CD8-positive, alpha-beta memory T cell (primary cell): ENCODE measurements at regions not wholly inside any gene's neighbourhood (a gene's known extent, or its start where the extent isn't known, plus 50 kb on each side); places are given as distances from the start of the nearest gene placed in this dataset.

Experiments
- CTCF ChIA-PET: fragments of 350-600 bp; sonication (Branson Sonifier 250); formaldehyde crosslinking; loops from one replicate; lab custom pipeline; 2021; ENCODE audit warnings: antibody characterized with exemption; lab: Charles Lee
- POLR2A ChIA-PET: fragments of 350-600 bp; sonication (Branson Sonifier 250); formaldehyde crosslinking; loops from one replicate; lab custom pipeline; 2021; ENCODE audit warnings: antibody characterized with exemption; lab: Charles Lee
- DNase-seq, 5 donors: peaks; one replicate each; pipeline versions ENCODE4 v3.0.0 to v3.0.0-alpha.2; 2020 to 2022; ENCODE audit warnings: mixed read lengths in 1 of 5
- H3K27ac ChIP-seq: one replicate; pipeline ENCODE4 v1.7.0; 2013; ENCODE audit warnings: low read depth, mild to moderate bottlenecking, low read length, moderate library complexity
- H3K27me3 ChIP-seq: 2 replicates; pipeline ENCODE4 v1.7.0; 2013; ENCODE audit warnings: low read length, mild to moderate bottlenecking; ENCODE audit not compliant: insufficient read depth, poor library complexity, severe bottlenecking
- H3K36me3 ChIP-seq: 2 replicates; pipeline ENCODE4 v1.7.0; 2013; ENCODE audit warnings: mild to moderate bottlenecking, low read length, moderate library complexity; ENCODE audit not compliant: insufficient read depth
- H3K4me1 ChIP-seq: 2 replicates; pipeline ENCODE4 v1.7.0; 2013; ENCODE audit warnings: mild to moderate bottlenecking, low read length, moderate library complexity; ENCODE audit not compliant: insufficient read depth
- H3K4me3 ChIP-seq: 2 replicates; pipeline ENCODE4 v1.7.0; 2013; ENCODE audit warnings: mild to moderate bottlenecking, low read length
- H3K9me3 ChIP-seq: 2 replicates; pipeline ENCODE4 v1.7.0; 2013; ENCODE audit warnings: mild to moderate bottlenecking, low read length
- H3K27ac Mint-ChIP-seq, 8 donors: one replicate each; pipeline ENCODE4 v1.8.0; 2020 to 2021; ENCODE audit warnings: mixed read lengths in 8 of 8, mild to moderate bottlenecking in 6 of 8, inconsistent platforms in 3 of 8, moderate library complexity in 3 of 8
- H3K27me3 Mint-ChIP-seq, 2 donors: one replicate each; pipeline ENCODE4 v1.8.0; 2020 to 2021; ENCODE audit warnings: mixed read lengths in 2 of 2, mild to moderate bottlenecking in 1 of 2, moderate library complexity in 1 of 2
- H3K36me3 Mint-ChIP-seq, 3 donors: one replicate each; pipeline ENCODE4 v1.8.0; 2020 to 2021; ENCODE audit warnings: mixed read lengths in 3 of 3, inconsistent platforms in 1 of 3, mild to moderate bottlenecking in 1 of 3
- H3K4me1 Mint-ChIP-seq, 3 donors: one replicate each; pipeline ENCODE4 v1.8.0; 2020 to 2021; ENCODE audit warnings: mixed read lengths in 3 of 3, inconsistent platforms in 1 of 3, mild to moderate bottlenecking in 1 of 3
- H3K4me3 Mint-ChIP-seq, 7 donors: one replicate each; pipeline ENCODE4 v1.8.0; 2020 to 2021; ENCODE audit warnings: mixed read lengths in 7 of 7, mild to moderate bottlenecking in 6 of 7, moderate library complexity in 4 of 7, inconsistent platforms in 2 of 7
- H3K9me3 Mint-ChIP-seq, 5 donors: one replicate each; pipeline ENCODE4 v1.8.0; 2020 to 2022; ENCODE audit warnings: mixed read lengths in 5 of 5, mild to moderate bottlenecking in 3 of 5, moderate library complexity in 2 of 5, inconsistent platforms in 1 of 5

- no peaks in the 10 kb centered on the region for H3K36me3 ChIP-seq
- H3K4me1 Mint-ChIP-seq, result no peaks in the 10 kb centered on the region
- H3K4me3 Mint-ChIP-seq, result no peak overlapping the region
- H3K4me3 ChIP-seq, result no peak overlapping the region
- H3K9me3 ChIP-seq, result no peaks in the 10 kb centered on the region
- H3K27ac Mint-ChIP-seq, result no peak overlapping the region
- no peak overlapping the region for H3K27ac ChIP-seq
- H3K9me3 Mint-ChIP-seq, result peaks cover 0 to 2% (median 0%) of the 10 kb centered on the region in 5 donors
- no peaks in the 10 kb centered on the region for H3K36me3 Mint-ChIP-seq
- no peak for DNase-seq
- H3K4me1 ChIP-seq, result no peaks in the 10 kb centered on the region
- H3K27me3 Mint-ChIP-seq, result no peaks in the 10 kb centered on the region
- CTCF ChIA-PET, result no interaction called here
- POLR2A ChIA-PET, result no interaction called here
- H3K27me3 ChIP-seq, result no peaks in the 10 kb centered on the region
These were observed 120.5 kb upstream of the MYO3A start for GRCh38 chr10:25813511-25813910.

DNA sequence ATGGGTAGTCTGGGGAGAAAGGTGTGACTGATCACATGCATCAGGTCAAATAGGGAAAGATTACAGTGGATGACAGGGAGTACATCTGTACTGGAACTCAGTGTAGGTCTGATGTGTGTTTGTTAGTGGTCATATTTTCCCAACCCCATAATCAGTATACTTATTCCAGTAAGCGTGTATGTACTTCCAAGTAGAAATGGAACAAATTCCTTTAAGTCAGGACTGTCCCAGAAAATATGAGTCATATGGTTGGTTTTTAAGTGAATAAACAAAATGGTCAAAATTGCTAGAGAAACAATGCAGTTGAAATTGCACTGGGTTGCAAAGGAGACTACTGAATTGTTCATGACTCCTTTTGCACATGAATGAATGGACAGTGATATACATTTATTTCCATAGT is 118.8 kb upstream of the MYO3A start:
- Mint-ChIP-seq H3K4me1 (no peaks in the 10 kb centered on the region), H3K9me3 (peaks cover 0 to 2% (median 0%) of the 10 kb centered on the region in 5 donors), H3K36me3 (no peaks in the 10 kb centered on the region), H3K27me3 (no peaks in the 10 kb centered on the region), H3K4me3 (no peak overlapping the region), H3K27ac (no peak overlapping the region)
- no peak overlapping the region for H3K4me3 ChIP-seq
- H3K9me3 ChIP-seq, result no peaks in the 10 kb centered on the region
- ChIA-PET POLR2A (no interaction called here), CTCF (no interaction called here)
- H3K27me3 ChIP-seq, result no peaks in the 10 kb centered on the region
- no peaks in the 10 kb centered on the region for H3K4me1 ChIP-seq
- H3K36me3 ChIP-seq, result no peaks in the 10 kb centered on the region
- H3K27ac ChIP-seq, result no peak overlapping the region
- no peak for DNase-seq

DNA sequence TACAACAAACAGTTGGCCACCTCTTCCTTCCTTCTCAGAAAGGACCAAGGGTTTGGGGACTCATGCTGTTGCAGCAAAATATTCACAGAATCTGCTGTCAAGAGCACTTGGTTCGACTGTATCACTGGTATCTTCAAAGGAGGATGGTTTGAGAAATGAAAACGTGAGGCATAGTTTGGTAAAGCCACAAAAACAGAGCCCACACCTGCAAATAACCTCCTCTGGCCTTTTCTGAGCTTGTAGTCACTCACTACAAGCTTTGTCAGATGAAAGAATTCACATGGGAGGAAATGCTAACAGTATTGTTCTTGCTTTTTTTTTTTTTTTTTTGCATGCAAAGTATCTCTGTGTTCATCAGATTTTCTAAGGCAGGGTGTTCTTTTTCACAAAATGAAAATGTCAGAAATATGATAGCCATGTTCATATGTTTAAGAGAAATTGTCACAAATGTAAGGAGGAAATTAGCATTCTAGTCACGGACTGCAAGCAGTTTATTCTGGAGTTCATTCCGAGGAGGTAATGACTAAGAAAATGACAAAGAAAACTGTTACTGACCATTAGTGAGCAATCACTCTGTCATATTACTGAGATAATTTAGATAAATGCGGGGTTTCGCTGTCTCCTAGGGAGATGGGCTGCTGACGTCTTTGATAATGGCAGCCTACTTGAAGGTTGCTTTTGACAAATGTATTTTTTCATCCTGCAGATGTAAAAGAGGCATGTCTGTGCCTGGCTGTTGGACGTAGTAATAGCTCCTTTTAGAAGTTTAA is 117.8 kb upstream of the MYO3A start:
- Mint-ChIP-seq H3K27me3 (no peaks in the 10 kb centered on the region), H3K4me1 (peaks cover 0 to 7% (median 5%) of the 10 kb centered on the region in 3 donors), H3K9me3 (peaks cover 0 to 3% (median 0%) of the 10 kb centered on the region in 5 donors), H3K27ac (no peak overlapping the region), H3K36me3 (no peaks in the 10 kb centered on the region), H3K4me3 (no peak overlapping the region)
- Histone ChIP-seq H3K27me3 (no peaks in the 10 kb centered on the region), H3K4me3 (no peak overlapping the region), H3K4me1 (no peaks in the 10 kb centered on the region), H3K9me3 (no peaks in the 10 kb centered on the region), H3K27ac (no peak overlapping the region), H3K36me3 (no peaks in the 10 kb centered on the region)
- no peak for DNase-seq
- POLR2A ChIA-PET, result no interaction called here
- CTCF ChIA-PET, result no interaction called here

DNA sequence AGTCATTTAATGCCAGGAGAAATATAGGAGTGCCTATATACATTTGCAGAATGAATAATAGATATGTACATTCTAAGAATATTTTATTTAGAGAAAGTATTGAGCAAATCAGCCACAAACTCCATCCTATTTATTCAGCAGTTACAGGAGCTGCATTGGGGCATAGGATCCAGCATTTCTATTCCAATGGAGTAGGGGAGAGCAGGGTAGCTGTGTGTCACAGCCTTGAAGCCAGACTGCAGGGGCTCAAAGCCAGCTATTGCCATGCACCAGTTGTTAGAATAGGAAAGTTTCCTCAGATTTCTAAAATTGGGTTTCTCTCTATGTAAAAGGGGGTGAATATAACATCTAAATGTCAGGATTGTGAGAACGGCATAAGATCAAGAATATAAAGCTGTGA is 116.8 kb upstream of the MYO3A start:
- no peak for DNase-seq
- H3K9me3 ChIP-seq, result no peaks in the 10 kb centered on the region
- H3K27me3 ChIP-seq, result no peaks in the 10 kb centered on the region
- no peaks in the 10 kb centered on the region for H3K4me1 ChIP-seq
- no peak overlapping the region for H3K4me3 ChIP-seq
- no peaks in the 10 kb centered on the region for H3K36me3 ChIP-seq
- H3K9me3 Mint-ChIP-seq, result peaks cover 0 to 5% (median 0%) of the 10 kb centered on the region in 5 donors
- peaks cover 0 to 9% (median 5%) of the 10 kb centered on the region in 3 donors for H3K4me1 Mint-ChIP-seq
- no peak overlapping the region for H3K27ac Mint-ChIP-seq
- H3K27ac ChIP-seq, result no peak overlapping the region
- ChIA-PET POLR2A (no interaction called here), CTCF (no interaction called here)
- H3K27me3 Mint-ChIP-seq, result no peaks in the 10 kb centered on the region
- no peaks in the 10 kb centered on the region for H3K36me3 Mint-ChIP-seq
- H3K4me3 Mint-ChIP-seq, result no peak overlapping the region

DNA sequence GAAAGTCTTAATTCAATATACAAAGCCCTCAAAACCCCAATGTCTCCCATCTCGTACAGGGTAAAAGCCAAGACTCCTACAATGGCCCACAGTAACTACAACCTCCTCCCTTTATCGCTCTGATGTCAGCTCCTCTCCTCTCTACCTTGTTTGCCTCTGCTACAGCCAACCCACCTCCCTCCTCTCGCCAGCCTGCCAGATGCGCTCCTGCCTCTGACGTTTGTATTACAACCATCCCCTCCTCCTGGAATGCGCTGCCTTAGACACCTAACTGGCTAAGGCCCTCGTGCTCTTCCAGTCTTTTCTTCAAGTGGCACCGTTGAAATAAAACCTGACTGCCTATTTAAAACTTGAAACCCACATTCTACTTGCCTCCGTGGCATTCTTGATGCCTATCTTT is 115.3 kb upstream of the MYO3A start:
- Mint-ChIP-seq H3K4me1 (peaks cover 0 to 9% (median 5%) of the 10 kb centered on the region in 3 donors), H3K9me3 (peaks cover 0 to 5% (median 0%) of the 10 kb centered on the region in 5 donors), H3K36me3 (no peaks in the 10 kb centered on the region), H3K4me3 (no peak overlapping the region), H3K27ac (peak overlapping the region in 1 of 8 donors; percentile 54), H3K27me3 (no peaks in the 10 kb centered on the region)
- no peak for DNase-seq
- Histone ChIP-seq H3K4me3 (no peak overlapping the region), H3K27me3 (no peaks in the 10 kb centered on the region), H3K27ac (no peak overlapping the region), H3K4me1 (no peaks in the 10 kb centered on the region), H3K36me3 (no peaks in the 10 kb centered on the region), H3K9me3 (no peaks in the 10 kb centered on the region)
- CTCF ChIA-PET, result no interaction called here
- POLR2A ChIA-PET, result no interaction called here

GRCh38 chr10:25820472-25820871 is 113.6 kb upstream of the MYO3A start:
- Mint-ChIP-seq H3K9me3 (peaks cover 0 to 5% (median 0%) of the 10 kb centered on the region in 5 donors), H3K27me3 (no peaks in the 10 kb centered on the region), H3K27ac (no peak overlapping the region), H3K36me3 (no peaks in the 10 kb centered on the region), H3K4me3 (peak overlapping the region; percentile 26 to 89 (median 68)), H3K4me1 (peaks cover 0 to 9% (median 5%) of the 10 kb centered on the region in 3 donors)
- ChIA-PET POLR2A (no interaction called here), CTCF (no interaction called here)
- no peak for DNase-seq
- no peaks in the 10 kb centered on the region for H3K9me3 ChIP-seq
- no peak overlapping the region for H3K4me3 ChIP-seq
- H3K36me3 ChIP-seq, result no peaks in the 10 kb centered on the region
- H3K27me3 ChIP-seq, result no peaks in the 10 kb centered on the region
- no peaks in the 10 kb centered on the region for H3K4me1 ChIP-seq
- H3K27ac ChIP-seq, result no peak overlapping the region

DNA sequence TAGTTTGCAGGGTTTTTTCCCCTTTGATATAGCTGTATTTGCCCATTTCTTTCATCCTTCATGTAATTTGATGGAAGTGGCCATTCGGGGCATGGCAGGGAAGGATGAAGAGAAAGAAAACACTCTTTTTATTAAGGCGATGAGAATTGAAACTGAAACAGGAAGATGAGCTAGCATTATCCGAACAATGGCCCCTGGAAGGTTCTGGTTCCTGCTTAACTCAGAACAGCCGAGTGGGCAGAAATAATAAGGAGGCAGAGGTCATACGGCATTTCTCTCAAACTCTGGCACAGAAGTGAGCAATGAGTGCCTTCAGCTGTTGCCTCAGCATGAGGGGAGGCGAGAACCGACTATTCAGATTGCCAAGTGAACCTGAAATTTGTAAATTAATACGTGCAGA is 113.2 kb upstream of the MYO3A start:
- CTCF ChIA-PET, result no interaction called here
- peak overlapping the region; percentile 26 to 89 (median 68) for H3K4me3 Mint-ChIP-seq

GRCh38 chr10:25824050-25824449 is 110.0 kb upstream of the MYO3A start:
- no peak for DNase-seq
- no peaks in the 10 kb centered on the region for H3K9me3 ChIP-seq
- H3K4me1 Mint-ChIP-seq, result peaks cover 0 to 9% (median 5%) of the 10 kb centered on the region in 3 donors
- H3K27ac Mint-ChIP-seq, result no peak overlapping the region
- ChIA-PET POLR2A (no interaction called here), CTCF (no interaction called here)
- no peaks in the 10 kb centered on the region for H3K4me1 ChIP-seq
- no peak overlapping the region for H3K27ac ChIP-seq
- H3K9me3 Mint-ChIP-seq, result peaks cover 0 to 5% (median 0%) of the 10 kb centered on the region in 5 donors
- no peak overlapping the region for H3K4me3 Mint-ChIP-seq
- H3K36me3 Mint-ChIP-seq, result no peaks in the 10 kb centered on the region
- H3K36me3 ChIP-seq, result no peaks in the 10 kb centered on the region
- no peaks in the 10 kb centered on the region for H3K27me3 ChIP-seq
- no peak overlapping the region for H3K4me3 ChIP-seq
- H3K27me3 Mint-ChIP-seq, result peaks cover 0 to 4% of the 10 kb centered on the region in 2 donors

More for the DNA sequence above, 113.2 kb upstream of the MYO3A start:
- no peaks in the 10 kb centered on the region for H3K27me3 ChIP-seq
- no peak for DNase-seq
- no peaks in the 10 kb centered on the region for H3K36me3 ChIP-seq
- no peaks in the 10 kb centered on the region for H3K9me3 ChIP-seq
- H3K4me3 ChIP-seq, result no peak overlapping the region
- H3K27ac ChIP-seq, result no peak overlapping the region
- H3K4me1 ChIP-seq, result no peaks in the 10 kb centered on the region
- POLR2A ChIA-PET, result no interaction called here
- H3K27me3 Mint-ChIP-seq, result no peaks in the 10 kb centered on the region
- peaks cover 0 to 5% (median 0%) of the 10 kb centered on the region in 5 donors for H3K9me3 Mint-ChIP-seq
- H3K36me3 Mint-ChIP-seq, result no peaks in the 10 kb centered on the region
- H3K27ac Mint-ChIP-seq, result peak overlapping the region in 1 of 8 donors; percentile 58
- H3K4me1 Mint-ChIP-seq, result peaks cover 0 to 9% (median 5%) of the 10 kb centered on the region in 3 donors
